Cardiac fibroblast (primary cell): ENCODE measurements at regions not wholly inside any gene's neighbourhood (a gene's known extent, or its start where the extent isn't known, plus 50 kb on each side); places are given as distances from the start of the nearest gene placed in this dataset.
A peak's percentile ranks its signal among the peaks of the same experiment; 100 is the strongest.
"Not testable (repeated sequence)": the region's sequence is repeated elsewhere in the genome, so short reads cannot be mapped to it uniquely, and the experiment has no call there.

ENCODE experiments used
- DNase-seq, 2 donors: peaks; one replicate each; pipeline versions ENCODE4 v3.0.0 to v3.0.0-alpha.2; 2010; ENCODE audit warnings: low read depth in 2 of 2
- H3K4me3 ChIP-seq, 2 donors: replicated peaks in 1 of 2; 1 replicate in 1 of 2; 2 replicates in 1 of 2; pipeline ENCODE4 v1.5.1; 2011; ENCODE audit warnings: low read depth in 2 of 2, low read length in 2 of 2, mild to moderate bottlenecking in 2 of 2, moderate library complexity in 1 of 2
- TF ChIP-seq, protein P1 (sequence below): IDR thresholded peaks from one replicate; pipeline ENCODE4 v1.5.1; 2011; ENCODE audit warnings: low read depth, mild to moderate bottlenecking, low read length, inconsistent platforms

DNA sequence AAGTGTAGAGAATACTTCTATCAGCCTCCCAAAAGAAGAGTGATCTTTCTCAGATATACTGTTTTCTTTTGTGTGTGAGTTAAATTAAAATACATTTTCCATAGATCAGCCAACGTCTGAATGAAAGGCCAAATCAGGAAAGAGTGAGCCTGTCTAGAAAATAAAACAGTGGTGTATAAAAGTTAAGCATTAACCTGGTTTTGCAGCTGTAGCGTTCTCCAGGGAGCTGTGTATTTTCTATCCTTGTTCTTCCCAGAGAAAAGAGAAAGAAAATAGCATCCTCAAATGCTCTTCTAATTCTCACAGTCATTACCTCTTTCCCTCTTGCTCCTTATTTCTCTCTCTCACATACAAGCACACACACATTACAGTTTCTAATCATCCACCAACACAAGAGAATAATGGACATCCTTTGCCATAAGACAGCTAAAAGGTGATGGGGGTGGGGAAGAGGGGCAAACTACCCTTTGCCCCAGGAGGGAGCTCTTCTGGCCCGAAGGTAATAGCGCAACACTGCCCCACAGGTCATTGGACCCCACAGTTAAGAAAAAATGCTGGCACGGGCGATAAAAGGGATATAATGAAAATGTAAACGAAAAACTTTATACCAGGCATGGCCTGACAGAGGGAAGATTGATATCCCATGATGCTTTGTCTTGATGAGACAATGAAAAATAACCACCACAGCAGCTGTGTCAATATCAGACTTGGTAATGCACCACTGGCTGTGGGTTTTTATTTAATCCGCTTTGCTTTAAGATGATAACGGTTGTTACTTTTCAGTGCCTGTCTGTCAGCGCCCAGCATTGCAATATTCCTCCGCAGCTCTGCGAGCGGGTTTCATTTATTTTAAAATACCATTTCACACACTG lies 150.3 kb downstream of the NUF2 start:
- DNase-seq, result no peak
- H3K4me3 ChIP-seq, result no peak overlapping the region
- TF ChIP-seq, protein P1, sequence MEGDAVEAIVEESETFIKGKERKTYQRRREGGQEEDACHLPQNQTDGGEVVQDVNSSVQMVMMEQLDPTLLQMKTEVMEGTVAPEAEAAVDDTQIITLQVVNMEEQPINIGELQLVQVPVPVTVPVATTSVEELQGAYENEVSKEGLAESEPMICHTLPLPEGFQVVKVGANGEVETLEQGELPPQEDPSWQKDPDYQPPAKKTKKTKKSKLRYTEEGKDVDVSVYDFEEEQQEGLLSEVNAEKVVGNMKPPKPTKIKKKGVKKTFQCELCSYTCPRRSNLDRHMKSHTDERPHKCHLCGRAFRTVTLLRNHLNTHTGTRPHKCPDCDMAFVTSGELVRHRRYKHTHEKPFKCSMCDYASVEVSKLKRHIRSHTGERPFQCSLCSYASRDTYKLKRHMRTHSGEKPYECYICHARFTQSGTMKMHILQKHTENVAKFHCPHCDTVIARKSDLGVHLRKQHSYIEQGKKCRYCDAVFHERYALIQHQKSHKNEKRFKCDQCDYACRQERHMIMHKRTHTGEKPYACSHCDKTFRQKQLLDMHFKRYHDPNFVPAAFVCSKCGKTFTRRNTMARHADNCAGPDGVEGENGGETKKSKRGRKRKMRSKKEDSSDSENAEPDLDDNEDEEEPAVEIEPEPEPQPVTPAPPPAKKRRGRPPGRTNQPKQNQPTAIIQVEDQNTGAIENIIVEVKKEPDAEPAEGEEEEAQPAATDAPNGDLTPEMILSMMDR, result no peak

DNA sequence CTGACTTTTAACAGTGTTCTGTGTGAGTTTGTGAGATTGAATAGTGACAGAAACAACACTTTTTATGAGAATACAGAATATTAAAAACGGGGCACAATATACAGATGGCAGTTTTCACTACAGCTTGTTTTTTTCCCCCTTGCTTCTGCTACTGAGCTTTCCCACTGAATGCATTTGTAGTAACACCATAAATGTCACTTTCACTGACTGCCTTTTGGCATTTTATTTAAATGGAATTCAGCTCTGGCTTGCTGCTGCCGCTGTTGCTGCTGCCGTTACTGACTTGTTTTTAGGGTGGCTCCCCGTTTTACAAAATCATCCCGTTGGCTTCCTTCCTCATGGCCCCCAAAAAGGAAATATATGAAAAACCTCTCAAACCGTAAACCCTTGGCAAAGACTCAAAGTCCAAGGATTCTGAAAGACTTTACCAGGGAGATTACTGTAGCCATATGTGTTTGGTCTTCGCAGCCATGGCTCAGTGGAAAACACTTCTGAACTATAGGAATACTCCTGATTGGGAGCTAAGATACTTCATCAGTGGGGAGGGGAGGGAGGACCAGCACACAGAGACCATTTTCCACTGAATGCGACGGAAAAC lies 151.0 kb downstream of the NUF2 start:
- DNase-seq, result no peak
- TF ChIP-seq, protein P1, result no peak
- no peak overlapping the region for H3K4me3 ChIP-seq

DNA sequence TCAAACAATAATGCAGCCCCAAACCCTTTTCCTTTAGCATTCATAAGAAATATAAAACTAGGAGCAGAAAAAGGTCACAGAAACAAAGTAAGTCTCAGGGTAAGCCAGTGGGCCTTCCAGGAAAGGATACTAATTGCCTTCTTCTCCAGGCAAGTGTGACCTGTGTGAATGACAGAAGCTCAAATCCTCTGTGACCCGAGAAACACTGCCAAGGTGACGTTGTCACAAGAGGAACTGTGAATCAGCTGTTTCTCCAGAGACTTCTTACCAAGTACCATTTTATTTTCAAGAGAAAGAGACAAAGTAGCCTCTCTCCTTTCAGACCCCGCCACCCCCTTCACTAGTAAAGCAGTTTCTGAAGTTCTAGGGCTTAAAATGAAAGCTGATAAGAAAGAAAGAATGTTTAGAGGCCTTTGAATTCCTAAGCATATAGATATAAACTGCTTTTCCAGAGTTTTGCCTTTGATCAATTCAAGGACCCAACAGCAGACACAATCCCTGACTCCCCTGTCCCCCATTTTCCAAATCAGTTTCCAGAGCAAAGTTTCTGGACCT lies 155.6 kb downstream of the NUF2 start:
- TF ChIP-seq, protein P1, result no peak

DNA sequence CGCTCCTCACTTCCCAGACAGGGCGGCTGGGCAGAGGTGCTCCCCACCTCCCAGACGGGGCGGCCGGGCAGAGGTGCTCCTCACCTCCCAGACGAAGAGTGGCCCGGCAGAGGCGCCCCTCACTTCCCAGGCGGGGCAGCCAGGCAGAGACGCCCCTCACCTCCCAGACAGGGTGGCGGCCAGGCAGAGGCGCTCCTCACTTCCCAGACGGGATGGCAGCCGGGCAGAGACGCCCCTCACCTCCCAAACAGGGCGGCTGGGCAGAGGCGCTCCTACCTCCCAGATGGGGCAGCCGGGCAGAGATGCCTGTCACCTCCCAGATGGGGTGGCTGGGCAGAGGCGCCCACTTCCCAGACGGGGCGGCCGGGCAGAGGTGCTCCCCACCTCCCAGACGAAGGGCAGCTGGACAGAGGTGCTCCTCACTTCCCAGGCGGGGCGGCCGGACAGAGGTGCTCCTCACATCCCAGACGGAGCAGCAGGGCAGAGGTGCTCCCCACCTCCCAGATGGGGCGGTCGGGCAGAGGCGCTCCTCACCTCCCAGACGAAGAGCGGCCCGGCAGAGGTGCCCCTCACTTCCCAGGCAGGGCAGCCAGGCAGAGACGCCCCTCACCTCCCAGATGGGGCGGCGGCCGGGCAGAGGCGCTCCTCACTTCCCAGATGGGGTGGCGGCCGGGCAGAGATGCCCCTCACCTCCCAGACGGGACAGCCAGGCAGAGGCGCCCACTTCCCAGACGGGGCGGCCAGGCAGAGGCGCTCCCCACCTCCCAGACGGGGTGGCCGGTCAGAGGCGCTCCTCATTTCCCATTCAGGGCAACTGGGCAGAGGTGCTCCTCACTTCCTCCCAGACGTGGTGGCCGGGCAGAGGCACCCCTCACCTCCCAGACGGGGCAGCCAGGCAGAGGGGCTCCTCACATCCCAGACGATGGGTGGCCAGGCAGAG lies 176.9 kb downstream of the NUF2 start:
- H3K4me3 ChIP-seq, DNase-seq: not testable (repeated sequence)

More for the DNA sequence above, 155.6 kb downstream of the NUF2 start:
- H3K4me3 ChIP-seq, result no peak overlapping the region
- DNase-seq, result no peak

DNA sequence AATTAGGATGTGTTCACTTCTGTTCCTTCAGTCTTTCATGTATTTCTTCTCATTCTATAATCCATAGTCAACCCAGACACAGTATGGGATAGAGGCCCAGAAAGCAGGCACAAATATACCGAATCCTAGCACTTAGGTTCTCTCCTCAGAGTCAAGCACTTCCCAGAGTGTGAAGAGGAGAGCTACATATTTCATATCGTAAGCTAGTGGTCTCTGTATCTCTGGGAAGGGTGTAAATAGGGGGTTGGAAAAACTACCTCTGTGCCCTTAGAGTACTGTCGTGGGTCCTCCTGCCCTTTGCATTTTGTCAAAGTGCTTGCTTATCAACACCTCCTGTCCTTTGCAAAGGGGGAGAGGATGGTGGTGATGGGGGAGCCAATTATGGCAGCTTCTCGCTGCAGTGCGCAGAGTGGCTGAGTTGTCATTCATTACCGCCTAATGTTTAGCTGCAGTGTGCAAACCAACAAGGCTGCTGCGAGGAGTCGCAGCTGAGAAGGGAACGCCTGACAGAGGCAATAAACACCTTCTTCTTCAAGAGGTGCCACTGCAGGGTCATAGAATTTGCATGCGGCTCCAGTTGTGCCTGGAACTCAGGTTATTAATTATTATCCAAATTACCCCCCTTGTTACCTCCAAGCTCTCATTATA lies 182.7 kb downstream of the NUF2 start:
- DNase-seq, result no peak
- TF ChIP-seq, protein P1, result no peak
- H3K4me3 ChIP-seq, result no peak overlapping the region

DNA sequence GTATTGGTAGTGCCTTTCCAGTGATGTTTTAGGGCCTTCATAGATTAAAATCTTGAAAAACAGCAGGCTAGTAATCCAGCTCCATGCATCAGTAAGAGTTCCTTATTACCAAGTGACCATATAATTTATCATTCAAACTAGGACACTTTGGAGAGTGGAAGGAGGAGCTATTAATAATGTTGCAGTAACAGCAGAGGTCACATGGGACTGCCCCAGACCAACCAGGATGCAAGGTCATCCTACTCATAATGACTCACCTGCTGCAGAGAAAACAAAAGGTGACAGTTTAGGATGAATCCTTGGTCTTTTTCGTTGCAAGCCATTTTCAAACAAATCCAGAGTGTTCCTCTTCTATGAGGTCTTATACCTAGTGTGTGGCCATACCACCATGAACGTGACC lies 187.4 kb downstream of the NUF2 start:
- peak in 1 of 2 donors; percentile 2 for DNase-seq
- H3K4me3 ChIP-seq, result no peak overlapping the region
- TF ChIP-seq, protein P1, result no peak
